Mucosa of rectum (tissue), 2 donors: ENCODE measurements at regions not wholly inside any gene's neighbourhood (a gene's known extent, or its start where the extent isn't known, plus 50 kb on each side); places are given as distances from the start of the nearest gene placed in this dataset.

Experiments
- H3K27ac ChIP-seq, 2 donors: one replicate each; pipeline ENCODE4 v1.7.0; 2013; ENCODE audit warnings: inconsistent platforms in 2 of 2, low read depth in 2 of 2, low read length in 2 of 2
- H3K27me3 ChIP-seq, 2 donors: one replicate each; pipeline ENCODE4 v1.7.0; 2013; ENCODE audit warnings: low read length in 2 of 2; ENCODE audit not compliant: control insufficient read depth in 2 of 2, insufficient read depth in 2 of 2
- H3K36me3 ChIP-seq, 2 donors: one replicate each; pipeline ENCODE4 v1.7.0; 2013; ENCODE audit warnings: low read length in 2 of 2; ENCODE audit not compliant: control insufficient read depth in 2 of 2, insufficient read depth in 2 of 2
- H3K4me1 ChIP-seq, 2 donors: one replicate each; pipeline ENCODE4 v1.7.0; 2013; ENCODE audit warnings: low read length in 2 of 2, mild to moderate bottlenecking in 1 of 2; ENCODE audit not compliant: control insufficient read depth in 2 of 2, insufficient read depth in 2 of 2
- H3K4me3 ChIP-seq, 2 donors: one replicate each; pipeline ENCODE4 v1.7.0; 2013; ENCODE audit warnings: low read length in 2 of 2
- H3K9ac ChIP-seq, 2 donors: one replicate each; pipeline ENCODE4 v1.7.0; 2013; ENCODE audit warnings: low read length in 2 of 2, low read depth in 1 of 2, mild to moderate bottlenecking in 1 of 2
- H3K9me3 ChIP-seq, 2 donors: one replicate each; pipeline ENCODE4 v1.7.0; 2013; ENCODE audit warnings: low read length in 2 of 2; ENCODE audit not compliant: control insufficient read depth in 2 of 2
- donor health status: healthy.
- donor health status: Normal muscosa, but diverticular disease.

- Histone ChIP-seq H3K4me1 (no peaks in the 10 kb centered on the region), H3K9me3 (no peaks in the 10 kb centered on the region), H3K4me3 (no peak overlapping the region), H3K36me3 (no peaks in the 10 kb centered on the region), H3K27ac (no peak overlapping the region), H3K27me3 (no peaks in the 10 kb centered on the region), H3K9ac (no peak overlapping the region)
Observed at GRCh38 chr11:27968461-27968860, 139.5 kb downstream of the KIF18A start.

DNA sequence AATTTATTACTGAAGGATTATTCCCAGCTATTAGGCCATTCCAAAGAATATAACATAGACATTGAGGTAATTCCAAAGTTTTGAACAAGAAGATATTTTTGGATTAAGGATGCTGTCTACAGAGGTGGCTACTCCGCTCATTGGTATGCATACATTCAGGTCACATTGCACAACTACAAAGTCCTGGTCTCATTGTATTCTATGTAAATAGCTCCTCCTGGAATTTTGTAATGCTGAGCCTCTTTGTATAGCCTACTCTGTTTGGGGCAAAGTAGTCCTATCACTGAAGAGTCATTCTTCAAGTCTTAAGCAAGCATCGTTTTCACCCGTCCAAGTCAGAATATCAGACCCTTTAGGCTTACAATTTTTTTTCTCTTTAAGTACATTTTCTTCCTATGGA, 142.4 kb downstream of the KIF18A start:
- no peak overlapping the region for H3K4me3 ChIP-seq
- H3K9me3 ChIP-seq: no peaks in the 10 kb centered on the region
- no peak overlapping the region for H3K27ac ChIP-seq
- H3K27me3 ChIP-seq: no peaks in the 10 kb centered on the region
- H3K36me3 ChIP-seq: no peaks in the 10 kb centered on the region
- no peaks in the 10 kb centered on the region for H3K4me1 ChIP-seq
- H3K9ac ChIP-seq: no peak overlapping the region

GRCh38 chr11:27963370-27963769, 144.6 kb downstream of the KIF18A start:
- Histone ChIP-seq H3K9me3 (no peaks in the 10 kb centered on the region), H3K4me3 (no peak overlapping the region), H3K4me1 (no peaks in the 10 kb centered on the region), H3K27ac (no peak overlapping the region), H3K9ac (no peak overlapping the region), H3K27me3 (no peaks in the 10 kb centered on the region), H3K36me3 (no peaks in the 10 kb centered on the region)

DNA sequence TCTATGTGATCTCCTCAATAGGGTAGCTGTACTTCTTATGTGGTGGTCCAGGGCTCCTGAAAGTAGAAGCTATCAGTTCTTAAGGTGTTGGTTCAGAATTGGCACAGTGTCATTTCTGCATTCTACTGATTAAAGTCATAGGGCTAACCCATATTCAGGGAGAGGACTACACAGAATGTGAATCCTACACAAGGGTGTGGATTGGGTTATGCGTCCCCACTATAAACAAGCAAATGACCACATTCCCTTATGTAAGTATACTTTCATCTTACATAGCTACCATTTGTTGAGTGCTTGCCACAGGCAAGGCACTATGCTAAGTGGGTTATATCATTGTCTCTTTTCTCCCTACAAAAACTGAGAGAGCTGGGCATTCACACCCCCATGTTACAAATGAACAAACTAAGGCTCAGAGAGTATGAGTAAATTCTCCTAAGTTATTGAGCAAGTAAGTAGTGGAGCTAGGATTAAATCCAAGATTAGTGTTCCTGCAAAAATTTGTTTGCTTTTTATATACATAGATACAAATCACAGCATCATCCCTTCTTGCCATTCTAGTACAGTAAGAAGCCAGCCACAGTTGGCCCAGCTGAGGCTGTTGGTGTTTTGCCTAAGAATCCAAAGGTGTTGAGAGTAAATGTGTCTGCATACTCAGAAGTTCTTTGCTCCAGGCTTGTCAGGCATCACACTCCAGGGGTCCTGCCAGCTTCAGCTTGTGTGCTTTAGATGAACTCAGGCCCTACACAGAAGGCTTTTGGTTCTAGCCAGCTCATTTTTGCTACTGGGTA, 157.8 kb downstream of the KIF18A start:
- Histone ChIP-seq H3K27ac (no peak overlapping the region), H3K9ac (no peak overlapping the region), H3K4me3 (no peak overlapping the region), H3K36me3 (no peaks in the 10 kb centered on the region), H3K9me3 (no peaks in the 10 kb centered on the region), H3K4me1 (no peaks in the 10 kb centered on the region), H3K27me3 (no peaks in the 10 kb centered on the region)

- no peak overlapping the region for H3K27ac ChIP-seq
- H3K9ac ChIP-seq: no peak overlapping the region
- no peak overlapping the region for H3K4me3 ChIP-seq
Observed at GRCh38 chr11:27945348-27945747, 162.6 kb downstream of the KIF18A start.

GRCh38 chr11:27938011-27938410, 169.9 kb downstream of the KIF18A start:
- no peak overlapping the region for H3K27ac ChIP-seq
- H3K9me3 ChIP-seq: no peaks in the 10 kb centered on the region
- H3K4me3 ChIP-seq: no peak overlapping the region
- no peaks in the 10 kb centered on the region for H3K4me1 ChIP-seq
- H3K9ac ChIP-seq: no peak overlapping the region
- no peaks in the 10 kb centered on the region for H3K27me3 ChIP-seq
- no peaks in the 10 kb centered on the region for H3K36me3 ChIP-seq

More at GRCh38 chr11:27945348-27945747, 162.6 kb downstream of the KIF18A start:
- no peaks in the 10 kb centered on the region for H3K4me1 ChIP-seq
- H3K9me3 ChIP-seq: no peaks in the 10 kb centered on the region
- no peaks in the 10 kb centered on the region for H3K36me3 ChIP-seq
- no peaks in the 10 kb centered on the region for H3K27me3 ChIP-seq

GRCh38 chr11:27934830-27935145, 173.2 kb downstream of the KIF18A start:
- no peaks in the 10 kb centered on the region for H3K36me3 ChIP-seq
- no peak overlapping the region for H3K27ac ChIP-seq
- H3K9ac ChIP-seq: no peak overlapping the region
- H3K9me3 ChIP-seq: no peaks in the 10 kb centered on the region
- no peaks in the 10 kb centered on the region for H3K27me3 ChIP-seq
- no peaks in the 10 kb centered on the region for H3K4me1 ChIP-seq
- no peak overlapping the region for H3K4me3 ChIP-seq

DNA sequence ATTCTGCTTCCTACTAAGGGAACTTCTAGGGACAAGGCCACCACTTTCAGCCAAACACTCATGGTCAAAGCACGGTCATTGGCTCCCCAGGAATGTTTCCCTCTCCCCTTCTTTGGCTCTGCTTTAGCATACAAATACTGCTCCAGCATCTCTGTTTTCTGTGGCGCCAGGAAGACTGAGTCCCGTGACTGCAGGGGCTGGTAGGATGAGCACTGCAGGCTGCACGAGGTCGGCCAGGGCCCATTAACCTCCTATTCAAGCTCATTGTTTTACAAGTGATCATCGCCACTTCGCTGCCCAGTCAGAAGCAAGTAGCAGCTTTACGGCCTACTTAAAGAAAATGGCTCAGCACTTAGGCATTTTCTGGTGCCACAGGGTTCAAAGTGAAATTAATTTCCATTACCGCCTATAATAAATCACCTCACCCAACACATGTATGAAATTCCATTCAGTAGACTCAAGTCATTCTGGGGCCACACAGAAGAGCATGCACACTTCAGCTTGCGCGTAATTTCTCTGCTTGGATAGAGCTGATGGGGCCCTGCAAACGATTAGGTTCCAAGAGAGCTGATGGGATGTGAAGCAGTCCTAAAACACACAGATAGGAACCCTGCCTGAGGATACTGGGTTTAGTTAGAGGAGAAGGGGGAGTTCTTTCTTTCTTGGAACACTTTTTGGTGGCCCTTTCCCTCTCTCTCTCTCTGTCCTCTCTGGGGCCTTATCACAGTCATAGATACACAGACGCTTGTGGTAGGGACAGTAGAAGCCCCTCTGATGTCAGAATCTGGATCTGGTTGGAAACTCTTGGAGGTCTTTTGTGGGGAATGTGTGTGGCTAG, 173.7 kb downstream of the KIF18A start:
- Histone ChIP-seq H3K27ac (no peak overlapping the region), H3K9ac (no peak overlapping the region), H3K9me3 (no peaks in the 10 kb centered on the region), H3K36me3 (no peaks in the 10 kb centered on the region), H3K4me3 (no peak overlapping the region), H3K4me1 (no peaks in the 10 kb centered on the region), H3K27me3 (no peaks in the 10 kb centered on the region)

DNA sequence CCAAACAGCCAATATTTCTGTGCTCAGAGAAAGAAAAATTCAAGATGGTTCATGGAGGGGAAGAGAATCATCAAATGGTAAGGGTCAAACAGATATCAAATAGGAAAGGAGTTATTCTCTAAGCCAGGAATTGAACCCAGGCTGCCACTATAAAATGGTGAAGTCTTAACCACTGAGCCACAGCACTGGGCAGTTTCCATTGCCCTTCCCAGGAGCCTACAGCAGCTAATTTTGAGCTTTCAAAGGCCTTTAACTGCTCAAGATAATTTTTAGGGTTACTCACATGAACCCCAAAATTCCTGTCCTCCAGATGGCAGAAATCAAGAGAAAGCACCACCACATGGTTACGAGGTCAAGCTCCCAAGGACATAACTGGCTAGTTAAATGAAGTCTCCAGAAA, 176.2 kb downstream of the KIF18A start:
- no peaks in the 10 kb centered on the region for H3K27me3 ChIP-seq
- no peak overlapping the region for H3K9ac ChIP-seq
- H3K36me3 ChIP-seq: no peaks in the 10 kb centered on the region
- H3K4me3 ChIP-seq: no peak overlapping the region
- H3K4me1 ChIP-seq: no peaks in the 10 kb centered on the region
- H3K9me3 ChIP-seq: no peaks in the 10 kb centered on the region
- H3K27ac ChIP-seq: no peak overlapping the region

GRCh38 chr11:27930946-27931345, 177.0 kb downstream of the KIF18A start:
- H3K27me3 ChIP-seq: no peaks in the 10 kb centered on the region
- no peak overlapping the region for H3K9ac ChIP-seq
- no peaks in the 10 kb centered on the region for H3K9me3 ChIP-seq
- no peak overlapping the region for H3K27ac ChIP-seq
- H3K4me3 ChIP-seq: no peak overlapping the region
- no peaks in the 10 kb centered on the region for H3K4me1 ChIP-seq
- no peaks in the 10 kb centered on the region for H3K36me3 ChIP-seq
